ENCODE measurements at regions not wholly inside any gene's neighbourhood (a gene's known extent, or its start where the extent isn't known, plus 50 kb on each side); places are given as distances from the start of the nearest gene placed in this dataset.

DNA sequence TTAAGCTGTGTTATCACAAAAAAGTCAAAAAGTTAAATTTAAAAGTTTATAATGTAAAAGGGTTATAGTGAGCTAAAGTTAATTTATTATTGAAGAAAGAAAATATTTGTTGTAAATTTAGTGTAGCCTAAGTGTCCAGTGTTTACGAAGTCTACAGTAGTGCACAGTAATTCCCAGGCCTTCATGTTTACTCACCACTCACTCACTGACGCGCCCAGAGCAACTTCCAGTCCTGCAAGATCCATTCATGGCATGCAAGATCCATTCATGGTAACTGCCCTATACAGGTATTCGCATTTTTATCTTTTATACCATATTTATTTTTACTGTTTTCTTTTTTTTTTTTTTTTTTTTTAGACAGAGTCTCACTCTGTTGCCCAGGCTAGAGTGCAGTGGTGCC, 69.5 kb downstream of the TPRA1 start:
- Histone ChIP-seq H3K4me3 (ENCODE audit: low read depth in 1 of 2, low read length in 2 of 2) (no peak overlapping the region), H3K9me3 (ENCODE audit: low read length) (peaks cover 6% of the 10 kb centered on the region), H3K9ac (ENCODE audit: low read length) (no peak overlapping the region), H3K4me1 (ENCODE audit: insufficient read depth, low read length) (no peaks in the 10 kb centered on the region), H3K27ac (ENCODE audit: low read depth, low read length) (no peak overlapping the region), H3K36me3 (ENCODE audit: insufficient read depth, low read length) (no peaks in the 10 kb centered on the region), H3K27me3 (ENCODE audit: control insufficient read depth in 1 of 2, insufficient read depth in 2 of 2, low read length in 2 of 2) (peaks cover 0 to 3% of the 10 kb centered on the region in 2 donors)

DNA sequence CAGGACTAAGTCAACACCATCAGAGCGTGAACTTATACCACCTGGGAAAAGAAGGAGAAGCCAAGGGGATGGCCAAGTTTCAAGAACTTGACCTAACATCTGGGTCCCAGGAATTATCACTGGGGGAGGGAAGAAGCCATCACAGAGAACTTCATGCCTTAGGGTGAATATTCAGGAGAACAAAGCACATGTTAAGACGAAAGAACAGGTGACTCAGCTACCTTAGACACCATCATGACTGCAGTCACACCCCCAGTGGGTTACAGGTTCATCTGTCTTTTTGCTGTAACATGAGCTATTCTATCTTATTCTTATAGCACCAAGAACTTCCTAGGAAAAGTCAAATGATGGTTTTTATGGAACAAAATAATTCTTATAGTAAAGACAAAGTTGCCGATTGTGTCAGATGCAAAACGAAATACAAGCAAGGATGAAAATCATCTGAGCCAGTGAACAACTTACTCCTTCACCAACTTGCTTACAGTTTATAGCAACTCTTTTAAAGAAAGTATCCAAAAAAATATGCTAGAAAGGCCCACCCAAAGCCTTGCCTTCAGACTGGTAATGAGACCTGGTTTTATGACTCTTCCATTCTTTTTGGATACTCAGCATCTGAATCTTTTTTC, 72.0 kb downstream of the TPRA1 start:
- Histone ChIP-seq H3K4me1 (ENCODE audit: insufficient read depth, low read length) (no peaks in the 10 kb centered on the region), H3K36me3 (ENCODE audit: insufficient read depth, low read length) (no peaks in the 10 kb centered on the region), H3K9ac (ENCODE audit: low read length) (no peak overlapping the region), H3K27ac (ENCODE audit: low read depth, low read length) (no peak overlapping the region), H3K27me3 (ENCODE audit: control insufficient read depth in 1 of 2, insufficient read depth in 2 of 2, low read length in 2 of 2) (no peaks in the 10 kb centered on the region), H3K9me3 (ENCODE audit: low read length) (peaks cover 6% of the 10 kb centered on the region), H3K4me3 (ENCODE audit: low read depth in 1 of 2, low read length in 2 of 2) (no peak overlapping the region)

DNA sequence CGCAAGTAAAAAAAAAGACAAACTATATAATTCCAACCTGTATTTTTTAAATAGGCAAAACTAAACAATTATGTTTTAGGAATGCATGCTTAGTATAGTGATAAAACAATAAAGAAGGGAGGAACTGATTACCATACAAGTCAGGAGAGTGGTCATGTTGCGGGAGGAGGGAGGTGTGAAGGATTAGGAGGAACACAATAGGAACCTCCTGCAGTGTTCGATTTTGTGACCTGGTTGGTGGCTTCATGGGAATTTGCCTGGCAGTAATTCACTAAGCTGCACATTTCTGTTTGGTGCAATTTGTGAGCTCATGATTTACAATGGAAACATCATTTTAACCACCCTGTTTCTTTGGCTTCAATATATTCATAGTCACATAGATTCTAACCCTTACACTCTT, 78.3 kb downstream of the TPRA1 start:
- Histone ChIP-seq H3K4me1 (ENCODE audit: insufficient read depth, low read length) (no peaks in the 10 kb centered on the region), H3K27ac (ENCODE audit: low read depth, low read length) (no peak overlapping the region), H3K4me3 (ENCODE audit: low read depth in 1 of 2, low read length in 2 of 2) (no peak overlapping the region), H3K36me3 (ENCODE audit: insufficient read depth, low read length) (no peaks in the 10 kb centered on the region), H3K9me3 (ENCODE audit: low read length) (no peaks in the 10 kb centered on the region), H3K9ac (ENCODE audit: low read length) (no peak overlapping the region), H3K27me3 (ENCODE audit: control insufficient read depth in 1 of 2, insufficient read depth in 2 of 2, low read length in 2 of 2) (no peaks in the 10 kb centered on the region)

DNA sequence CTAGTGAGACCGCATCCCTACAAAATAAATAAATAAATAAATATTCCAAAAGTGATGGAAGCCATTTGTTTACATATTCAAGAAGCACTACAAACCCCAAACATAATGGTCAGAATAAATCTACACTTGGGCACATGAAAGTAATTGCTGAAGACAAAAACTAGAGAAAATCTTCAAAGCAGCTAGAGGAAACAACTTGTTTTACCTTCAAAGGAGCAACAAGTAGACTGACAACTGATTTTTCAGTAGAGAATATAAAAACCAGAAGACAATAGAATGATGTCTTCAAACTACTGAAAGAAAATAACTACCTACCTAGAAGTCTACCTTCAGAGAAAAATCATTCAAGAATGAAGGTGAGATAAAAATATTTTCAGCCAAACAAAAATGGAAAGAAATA, 89.4 kb downstream of the TPRA1 start:
- Histone ChIP-seq H3K9me3 (ENCODE audit: low read length) (no peaks in the 10 kb centered on the region), H3K36me3 (ENCODE audit: insufficient read depth, low read length) (no peaks in the 10 kb centered on the region), H3K4me3 (ENCODE audit: low read depth in 1 of 2, low read length in 2 of 2) (no peak overlapping the region), H3K27me3 (ENCODE audit: control insufficient read depth in 1 of 2, insufficient read depth in 2 of 2, low read length in 2 of 2) (peaks cover 0 to under 1% of the 10 kb centered on the region in 2 donors), H3K9ac (ENCODE audit: low read length) (no peak overlapping the region), H3K27ac (ENCODE audit: low read depth, low read length) (no peak overlapping the region), H3K4me1 (ENCODE audit: insufficient read depth, low read length) (no peaks in the 10 kb centered on the region)

DNA sequence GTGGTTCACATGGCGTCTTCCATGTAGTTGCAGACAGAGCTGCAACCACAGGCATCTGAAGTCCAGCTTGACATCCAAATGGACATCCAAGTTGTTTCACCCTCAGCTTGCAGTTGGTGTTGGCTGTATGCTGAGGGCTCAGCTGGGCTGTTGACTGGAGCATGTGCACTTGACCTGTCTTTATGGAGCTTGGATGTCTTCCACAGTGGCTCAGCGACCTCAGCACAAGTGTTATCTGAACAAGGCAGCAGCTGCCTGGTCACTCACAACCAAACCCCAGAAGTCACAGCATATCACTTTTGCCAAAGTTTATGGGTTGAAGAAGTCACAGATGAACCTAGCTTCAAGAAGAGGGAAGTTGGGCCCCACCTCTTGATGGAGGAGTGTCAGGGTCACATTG, 92.9 kb downstream of the TPRA1 start:
- peaks cover 0 to 4% of the 10 kb centered on the region in 2 donors for H3K27me3 ChIP-seq (ENCODE audit: control insufficient read depth in 1 of 2, insufficient read depth in 2 of 2, low read length in 2 of 2)
- no peaks in the 10 kb centered on the region for H3K36me3 ChIP-seq (ENCODE audit: insufficient read depth, low read length)
- H3K4me1 ChIP-seq (ENCODE audit: insufficient read depth, low read length) = no peaks in the 10 kb centered on the region
- no peak overlapping the region for H3K4me3 ChIP-seq (ENCODE audit: low read depth in 1 of 2, low read length in 2 of 2)
- no peak overlapping the region for H3K9ac ChIP-seq (ENCODE audit: low read length)
- H3K27ac ChIP-seq (ENCODE audit: low read depth, low read length) = no peak overlapping the region
- H3K9me3 ChIP-seq (ENCODE audit: low read length) = no peaks in the 10 kb centered on the region

DNA sequence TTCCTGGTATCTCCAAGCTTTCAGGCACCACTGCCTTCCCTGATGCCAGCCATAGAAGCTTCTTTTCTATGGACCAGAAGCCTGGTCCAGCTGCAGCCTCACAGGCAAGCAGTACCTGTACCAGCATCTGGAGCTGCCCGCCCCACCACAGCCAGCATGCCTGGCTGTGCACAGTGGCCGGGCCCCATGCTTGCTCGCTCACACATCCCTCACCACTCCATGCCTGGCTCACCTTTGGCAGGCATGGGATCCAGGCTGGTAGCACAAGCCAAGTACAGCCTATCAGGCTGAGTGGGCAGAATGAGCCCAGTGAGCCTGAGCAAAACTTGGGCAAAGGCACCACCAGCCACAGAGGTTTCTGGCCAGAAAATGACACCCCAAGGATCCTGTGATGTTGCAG, 93.4 kb downstream of the TPRA1 start:
- no peaks in the 10 kb centered on the region for H3K9me3 ChIP-seq (ENCODE audit: low read length)
- no peak overlapping the region for H3K4me3 ChIP-seq (ENCODE audit: low read depth in 1 of 2, low read length in 2 of 2)
- H3K4me1 ChIP-seq (ENCODE audit: insufficient read depth, low read length) = no peaks in the 10 kb centered on the region
- H3K36me3 ChIP-seq (ENCODE audit: insufficient read depth, low read length) = no peaks in the 10 kb centered on the region
- peaks cover 0 to 4% of the 10 kb centered on the region in 2 donors for H3K27me3 ChIP-seq (ENCODE audit: control insufficient read depth in 1 of 2, insufficient read depth in 2 of 2, low read length in 2 of 2)
- no peak overlapping the region for H3K27ac ChIP-seq (ENCODE audit: low read depth, low read length)
- no peak overlapping the region for H3K9ac ChIP-seq (ENCODE audit: low read length)

DNA sequence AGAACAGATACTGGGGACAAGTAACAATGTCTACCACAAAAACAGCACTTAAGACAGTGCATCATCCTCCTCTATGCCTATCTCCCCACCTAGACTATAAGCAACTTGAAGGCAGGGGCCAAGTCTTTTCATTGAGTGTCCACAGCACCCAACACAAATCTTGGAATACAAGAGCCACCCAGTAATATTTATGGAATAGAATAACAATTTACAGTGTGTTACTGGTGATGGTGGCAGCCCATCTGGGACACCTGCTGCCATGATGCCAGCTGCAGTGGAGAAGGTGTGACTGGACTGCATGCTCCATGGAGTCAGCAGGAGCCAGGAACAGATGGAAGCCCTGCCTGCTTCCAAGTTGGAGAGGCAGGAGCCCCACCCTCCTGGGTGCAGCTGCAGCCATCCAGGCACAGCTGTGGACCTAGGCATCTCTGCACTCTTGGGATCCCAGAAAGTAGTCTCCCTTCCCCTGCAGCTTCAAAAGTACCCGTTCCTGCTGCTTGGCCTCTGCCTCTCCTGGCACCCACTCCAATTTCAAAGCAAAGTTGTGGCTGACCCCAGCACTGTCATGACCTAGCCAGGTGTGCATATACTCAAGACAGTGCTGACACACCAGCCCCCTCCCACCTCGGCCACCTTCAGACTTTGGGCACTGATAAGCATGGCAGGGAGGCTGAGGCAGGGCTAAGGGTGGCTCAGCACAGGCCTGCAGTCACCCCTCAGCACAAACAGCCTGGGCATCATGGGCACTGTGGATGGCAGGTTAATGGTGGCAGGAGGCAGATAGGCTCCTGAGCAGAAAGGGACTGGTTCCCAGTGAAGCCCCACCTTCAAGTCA, 94.5 kb downstream of the TPRA1 start:
- H3K9me3 ChIP-seq (ENCODE audit: low read length) = no peaks in the 10 kb centered on the region
- no peak overlapping the region for H3K9ac ChIP-seq (ENCODE audit: low read length)
- H3K4me3 ChIP-seq (ENCODE audit: low read depth in 1 of 2, low read length in 2 of 2) = no peak overlapping the region
- H3K27ac ChIP-seq (ENCODE audit: low read depth, low read length) = no peak overlapping the region
- H3K27me3 ChIP-seq (ENCODE audit: control insufficient read depth in 1 of 2, insufficient read depth in 2 of 2, low read length in 2 of 2) = peaks cover 0 to 4% of the 10 kb centered on the region in 2 donors
- H3K36me3 ChIP-seq (ENCODE audit: insufficient read depth, low read length) = no peaks in the 10 kb centered on the region
- no peaks in the 10 kb centered on the region for H3K4me1 ChIP-seq (ENCODE audit: insufficient read depth, low read length)

DNA sequence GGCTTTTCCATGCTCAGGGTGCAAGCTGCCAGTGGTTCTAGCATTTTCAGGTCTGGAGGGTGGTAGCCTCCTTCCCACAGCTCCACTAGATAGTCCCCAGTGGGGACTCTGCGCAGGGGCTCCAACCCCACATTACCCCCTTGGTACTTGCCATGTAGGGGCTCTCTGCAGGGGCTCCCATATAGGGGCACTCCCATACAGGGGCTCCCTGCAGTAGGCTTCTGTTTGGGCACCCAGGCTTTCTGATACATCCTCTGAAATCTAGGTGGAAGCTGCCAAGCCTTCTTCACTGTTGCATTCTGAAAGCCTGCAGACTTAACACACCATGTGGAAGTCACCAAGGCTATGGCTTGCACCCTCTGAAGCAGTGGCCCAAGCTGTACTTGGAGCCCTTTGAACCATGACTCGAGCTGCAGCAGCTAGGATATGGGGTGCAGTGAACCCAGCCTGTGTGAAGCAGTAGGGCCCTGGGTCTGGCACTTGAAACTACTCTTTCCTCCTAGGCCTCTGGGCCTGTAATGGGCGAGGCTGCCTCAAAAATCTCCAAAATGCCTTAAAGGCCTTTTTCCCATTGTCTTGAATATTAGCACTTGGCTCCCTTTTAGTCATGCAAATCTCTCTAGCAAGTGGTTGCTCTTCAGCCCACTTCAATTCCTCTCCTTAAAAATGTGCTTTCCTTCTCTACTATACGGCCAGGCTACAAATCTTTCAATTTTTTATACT, 96.4 kb downstream of the TPRA1 start:
- no peaks in the 10 kb centered on the region for H3K36me3 ChIP-seq (ENCODE audit: insufficient read depth, low read length)
- H3K27me3 ChIP-seq (ENCODE audit: control insufficient read depth in 1 of 2, insufficient read depth in 2 of 2, low read length in 2 of 2) = peaks cover 0 to 4% of the 10 kb centered on the region in 2 donors
- no peaks in the 10 kb centered on the region for H3K4me1 ChIP-seq (ENCODE audit: insufficient read depth, low read length)
- H3K27ac ChIP-seq (ENCODE audit: low read depth, low read length) = no peak overlapping the region
- no peak overlapping the region for H3K9ac ChIP-seq (ENCODE audit: low read length)
- no peaks in the 10 kb centered on the region for H3K9me3 ChIP-seq (ENCODE audit: low read length)
- no peak overlapping the region for H3K4me3 ChIP-seq (ENCODE audit: low read depth in 1 of 2, low read length in 2 of 2)

DNA sequence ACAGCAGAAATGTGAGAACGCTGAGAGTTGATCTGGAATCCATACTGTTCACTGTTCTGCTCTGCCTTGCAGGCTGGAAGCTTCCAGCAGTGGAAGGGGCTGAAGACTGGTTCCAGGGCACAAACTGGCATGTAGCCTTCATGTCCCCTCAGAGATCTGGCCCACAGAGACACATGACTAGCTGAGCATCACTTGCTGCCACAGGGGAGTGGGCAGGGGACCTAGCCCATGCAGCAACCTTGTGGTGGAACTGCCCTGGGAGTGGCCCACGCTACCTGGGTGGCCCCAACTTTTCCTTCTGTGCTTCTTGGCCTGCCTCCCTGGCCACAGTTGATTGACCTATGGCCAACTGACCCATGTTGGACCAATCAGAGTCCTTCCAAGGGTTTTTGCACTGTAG, 98.1 kb downstream of the TPRA1 start:
- H3K27me3 ChIP-seq (ENCODE audit: control insufficient read depth in 1 of 2, insufficient read depth in 2 of 2, low read length in 2 of 2) = peaks cover 0 to 4% of the 10 kb centered on the region in 2 donors
- no peak overlapping the region for H3K4me3 ChIP-seq (ENCODE audit: low read depth in 1 of 2, low read length in 2 of 2)
- H3K4me1 ChIP-seq (ENCODE audit: insufficient read depth, low read length) = no peaks in the 10 kb centered on the region
- no peaks in the 10 kb centered on the region for H3K36me3 ChIP-seq (ENCODE audit: insufficient read depth, low read length)
- H3K9ac ChIP-seq (ENCODE audit: low read length) = no peak overlapping the region
- H3K9me3 ChIP-seq (ENCODE audit: low read length) = no peaks in the 10 kb centered on the region
- H3K27ac ChIP-seq (ENCODE audit: low read depth, low read length) = no peak overlapping the region

DNA sequence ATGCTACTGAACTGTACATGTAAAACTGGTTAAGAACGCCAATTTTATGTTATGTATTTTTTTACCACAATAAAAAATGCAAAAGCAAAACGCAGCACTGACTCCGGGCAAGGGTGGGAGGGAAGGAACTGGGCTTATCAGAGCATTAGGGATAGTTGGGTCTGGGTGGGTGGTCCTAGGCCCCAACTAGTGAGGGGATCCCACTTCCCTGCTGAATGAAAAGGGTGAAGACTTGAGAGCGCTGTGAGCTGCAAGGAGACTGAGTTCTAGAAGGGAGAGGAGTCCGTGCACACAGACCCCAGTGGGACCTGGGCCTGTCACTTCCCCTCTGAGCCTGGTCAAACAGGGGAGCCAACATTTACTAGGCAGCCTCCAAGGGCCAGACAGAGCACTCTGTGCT, 98.6 kb downstream of the TPRA1 start:
- Histone ChIP-seq H3K27ac (ENCODE audit: low read depth, low read length) (no peak overlapping the region), H3K36me3 (ENCODE audit: insufficient read depth, low read length) (no peaks in the 10 kb centered on the region), H3K4me3 (ENCODE audit: low read depth in 1 of 2, low read length in 2 of 2) (no peak overlapping the region), H3K9me3 (ENCODE audit: low read length) (no peaks in the 10 kb centered on the region), H3K4me1 (ENCODE audit: insufficient read depth, low read length) (no peaks in the 10 kb centered on the region), H3K9ac (ENCODE audit: low read length) (no peak overlapping the region), H3K27me3 (ENCODE audit: control insufficient read depth in 1 of 2, insufficient read depth in 2 of 2, low read length in 2 of 2) (peaks cover 0 to 4% of the 10 kb centered on the region in 2 donors)

DNA sequence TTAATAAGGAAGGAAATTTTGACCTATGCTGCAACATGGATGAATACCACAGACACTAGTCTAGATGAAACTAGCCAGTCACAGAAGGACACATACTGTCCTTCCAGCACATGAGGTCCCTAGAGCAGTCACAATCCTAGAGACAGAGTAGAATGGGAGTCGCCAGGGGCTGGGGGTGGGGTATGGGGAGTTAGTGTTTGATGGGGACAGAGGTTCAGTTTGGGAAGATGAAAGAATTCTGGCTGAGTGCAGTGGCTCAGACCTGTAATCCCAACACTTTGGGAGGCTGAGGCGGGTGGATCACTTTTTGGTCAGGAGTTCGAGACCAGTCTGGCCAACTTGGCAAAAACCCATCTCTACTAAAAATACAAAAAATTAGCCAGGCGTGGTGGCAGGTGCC, 99.2 kb downstream of the TPRA1 start:
- no peaks in the 10 kb centered on the region for H3K4me1 ChIP-seq (ENCODE audit: insufficient read depth, low read length)
- H3K9me3 ChIP-seq (ENCODE audit: low read length) = no peaks in the 10 kb centered on the region
- no peak overlapping the region for H3K9ac ChIP-seq (ENCODE audit: low read length)
- peaks cover 0 to 4% of the 10 kb centered on the region in 2 donors for H3K27me3 ChIP-seq (ENCODE audit: control insufficient read depth in 1 of 2, insufficient read depth in 2 of 2, low read length in 2 of 2)
- H3K4me3 ChIP-seq (ENCODE audit: low read depth in 1 of 2, low read length in 2 of 2) = no peak overlapping the region
- no peak overlapping the region for H3K27ac ChIP-seq (ENCODE audit: low read depth, low read length)
- H3K36me3 ChIP-seq (ENCODE audit: insufficient read depth, low read length) = no peaks in the 10 kb centered on the region

All from muscle layer of colon (tissue), 2 donors.